ENCODE measurements at regions not wholly inside any gene's neighbourhood (a gene's known extent, or its start where the extent isn't known, plus 50 kb on each side); places are given as distances from the start of the nearest gene placed in this dataset.

DNA sequence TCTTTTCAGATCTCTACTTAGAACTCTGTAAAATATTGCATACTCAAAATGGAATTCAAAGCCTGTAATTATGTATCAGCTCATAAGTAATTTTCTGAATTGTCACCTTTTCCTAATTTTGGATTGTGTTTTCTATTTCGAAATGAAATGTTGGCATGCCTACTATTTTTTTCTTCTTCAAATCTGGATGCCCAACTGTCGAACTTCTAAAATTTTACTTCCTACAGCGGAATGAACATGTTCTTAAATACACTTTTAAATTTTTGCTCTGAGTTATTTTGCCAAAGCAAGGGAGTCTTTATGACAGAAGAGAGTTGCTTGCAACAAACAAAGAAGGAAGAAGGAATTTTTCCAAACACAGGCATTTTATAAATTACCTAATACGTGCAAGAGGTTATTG is 336.0 kb downstream of the ADCYAP1 start:
- no peak overlapping the region for H3K4me3 ChIP-seq (ENCODE audit: low read depth, low read length)
- TF ChIP-seq, protein P1, sequence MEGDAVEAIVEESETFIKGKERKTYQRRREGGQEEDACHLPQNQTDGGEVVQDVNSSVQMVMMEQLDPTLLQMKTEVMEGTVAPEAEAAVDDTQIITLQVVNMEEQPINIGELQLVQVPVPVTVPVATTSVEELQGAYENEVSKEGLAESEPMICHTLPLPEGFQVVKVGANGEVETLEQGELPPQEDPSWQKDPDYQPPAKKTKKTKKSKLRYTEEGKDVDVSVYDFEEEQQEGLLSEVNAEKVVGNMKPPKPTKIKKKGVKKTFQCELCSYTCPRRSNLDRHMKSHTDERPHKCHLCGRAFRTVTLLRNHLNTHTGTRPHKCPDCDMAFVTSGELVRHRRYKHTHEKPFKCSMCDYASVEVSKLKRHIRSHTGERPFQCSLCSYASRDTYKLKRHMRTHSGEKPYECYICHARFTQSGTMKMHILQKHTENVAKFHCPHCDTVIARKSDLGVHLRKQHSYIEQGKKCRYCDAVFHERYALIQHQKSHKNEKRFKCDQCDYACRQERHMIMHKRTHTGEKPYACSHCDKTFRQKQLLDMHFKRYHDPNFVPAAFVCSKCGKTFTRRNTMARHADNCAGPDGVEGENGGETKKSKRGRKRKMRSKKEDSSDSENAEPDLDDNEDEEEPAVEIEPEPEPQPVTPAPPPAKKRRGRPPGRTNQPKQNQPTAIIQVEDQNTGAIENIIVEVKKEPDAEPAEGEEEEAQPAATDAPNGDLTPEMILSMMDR (IDR thresholded peaks at IDR 0.05; ENCODE audit: control insufficient read depth, extremely low read depth, insufficient read depth), result no peak
- DNase-seq (ENCODE audit: low read depth), result no peak

- TF ChIP-seq, protein P1 (IDR thresholded peaks at IDR 0.05; ENCODE audit: control insufficient read depth, extremely low read depth, insufficient read depth), result no peak
- H3K4me3 ChIP-seq (ENCODE audit: low read depth, low read length), result no peak overlapping the region
- no peak for DNase-seq (ENCODE audit: low read depth)
Observed at GRCh38 chr18:1244397-1245122, 339.9 kb downstream of the ADCYAP1 start.

- no peak for DNase-seq (ENCODE audit: low read depth)
- no peak overlapping the region for H3K4me3 ChIP-seq (ENCODE audit: low read depth, low read length)
- TF ChIP-seq, protein P1 (IDR thresholded peaks at IDR 0.05; ENCODE audit: control insufficient read depth, extremely low read depth, insufficient read depth), result no peak
Observed at GRCh38 chr18:1246827-1247226, 342.2 kb downstream of the ADCYAP1 start.

- H3K4me3 ChIP-seq (ENCODE audit: low read depth, low read length), result no peak overlapping the region
- TF ChIP-seq, protein P1 (IDR thresholded peaks at IDR 0.05; ENCODE audit: control insufficient read depth, extremely low read depth, insufficient read depth), result no peak
- DNase-seq (ENCODE audit: low read depth), result no peak
Observed at GRCh38 chr18:1252534-1252933, 347.9 kb downstream of the ADCYAP1 start.

DNA sequence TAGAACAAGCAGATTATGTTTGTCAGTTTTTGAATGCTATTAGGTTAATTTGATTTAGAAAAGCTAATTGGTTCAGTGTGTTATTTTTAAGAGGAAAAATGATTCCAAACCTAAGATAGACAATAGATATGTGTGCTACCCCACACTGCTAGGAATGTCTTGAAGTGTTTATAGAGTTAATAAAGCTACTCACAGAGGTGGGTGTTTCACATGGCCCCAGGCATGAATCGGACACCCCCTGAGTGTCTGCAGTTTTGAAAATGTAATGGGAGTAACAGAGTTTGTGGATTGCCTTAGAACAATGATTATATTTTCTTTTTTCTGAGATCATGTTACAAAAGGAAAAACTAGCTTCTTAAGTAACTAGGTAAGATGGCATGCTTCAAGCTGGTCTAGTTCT is 348.3 kb downstream of the ADCYAP1 start:
- TF ChIP-seq, protein P1 (IDR thresholded peaks at IDR 0.05; ENCODE audit: control insufficient read depth, extremely low read depth, insufficient read depth), result no peak
- H3K4me3 ChIP-seq (ENCODE audit: low read depth, low read length), result no peak overlapping the region
- DNase-seq (ENCODE audit: low read depth), result no peak

DNA sequence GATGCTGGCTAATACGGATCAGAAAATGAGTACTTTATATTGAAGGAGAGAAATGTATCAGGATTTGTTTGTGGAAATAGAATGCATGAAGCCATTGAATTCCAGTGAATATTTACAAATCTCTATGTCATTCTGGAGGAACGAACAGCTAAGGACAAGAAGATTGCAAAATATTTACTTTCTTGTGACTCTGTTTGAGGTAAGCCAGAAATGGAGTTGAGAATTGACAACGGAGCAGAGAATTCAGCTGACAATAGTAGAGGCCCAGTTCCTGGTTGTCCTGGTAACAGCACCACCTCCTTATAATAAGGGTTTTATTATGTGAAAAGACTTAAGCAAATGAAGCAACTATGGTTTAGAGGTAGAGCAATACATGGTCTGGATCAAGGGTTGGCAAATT is 349.2 kb downstream of the ADCYAP1 start:
- no peak for DNase-seq (ENCODE audit: low read depth)
- TF ChIP-seq, protein P1 (IDR thresholded peaks at IDR 0.05; ENCODE audit: control insufficient read depth, extremely low read depth, insufficient read depth), result no peak
- H3K4me3 ChIP-seq (ENCODE audit: low read depth, low read length), result no peak overlapping the region

DNA sequence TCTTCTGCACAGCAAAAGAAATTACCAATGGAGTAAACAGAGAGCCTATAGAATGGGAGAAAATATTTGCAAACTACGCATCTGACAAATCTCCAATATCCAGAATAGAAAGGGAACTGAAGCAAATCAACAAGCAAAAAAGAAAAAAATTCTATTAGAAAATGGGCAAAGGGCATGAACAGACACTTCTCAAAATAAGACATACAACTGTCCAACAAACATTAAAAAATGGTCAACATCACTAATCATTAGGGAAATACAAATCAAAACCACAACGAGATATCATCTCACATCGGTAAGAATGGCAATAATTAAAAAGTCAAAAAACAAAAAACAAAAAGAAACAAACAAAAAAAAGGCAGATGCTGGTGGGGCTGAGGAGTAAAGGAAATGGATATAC is 356.4 kb downstream of the ADCYAP1 start:
- TF ChIP-seq, protein P1 (IDR thresholded peaks at IDR 0.05; ENCODE audit: control insufficient read depth, extremely low read depth, insufficient read depth), result no peak
- DNase-seq (ENCODE audit: low read depth), result no peak
- no peak overlapping the region for H3K4me3 ChIP-seq (ENCODE audit: low read depth, low read length)
